ENCODE measurements at regions not wholly inside any gene's neighbourhood (a gene's known extent, or its start where the extent isn't known, plus 50 kb on each side); places are given as distances from the start of the nearest gene placed in this dataset.
"Not testable (repeated sequence)": the region's sequence is repeated elsewhere in the genome, so short reads cannot be mapped to it uniquely, and the experiment has no call there.

DNA sequence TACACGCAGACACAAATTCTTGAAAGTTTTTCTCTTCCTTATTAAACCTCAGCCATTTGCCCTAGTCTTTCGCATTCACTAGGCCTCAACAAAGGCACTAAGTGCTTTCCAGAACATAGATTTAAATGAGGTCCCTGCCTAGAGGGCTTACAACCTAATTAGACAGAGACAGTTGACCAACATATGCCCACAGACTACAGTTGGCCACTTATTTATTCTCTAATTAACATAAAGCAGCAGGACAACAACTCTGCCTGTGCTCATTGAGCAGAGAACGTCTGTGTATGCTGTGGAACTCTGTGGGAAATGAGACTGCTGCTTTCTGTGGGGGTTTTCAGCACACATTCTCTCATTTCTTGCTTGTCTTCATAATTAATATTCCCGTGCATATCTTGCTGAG, 303.0 kb upstream of the TACR3 start:
- ATAC-seq (no peak), DNase-seq (no peak)
- intact Hi-C loops (cut with micrococcal nuclease), result no loop called here

DNA sequence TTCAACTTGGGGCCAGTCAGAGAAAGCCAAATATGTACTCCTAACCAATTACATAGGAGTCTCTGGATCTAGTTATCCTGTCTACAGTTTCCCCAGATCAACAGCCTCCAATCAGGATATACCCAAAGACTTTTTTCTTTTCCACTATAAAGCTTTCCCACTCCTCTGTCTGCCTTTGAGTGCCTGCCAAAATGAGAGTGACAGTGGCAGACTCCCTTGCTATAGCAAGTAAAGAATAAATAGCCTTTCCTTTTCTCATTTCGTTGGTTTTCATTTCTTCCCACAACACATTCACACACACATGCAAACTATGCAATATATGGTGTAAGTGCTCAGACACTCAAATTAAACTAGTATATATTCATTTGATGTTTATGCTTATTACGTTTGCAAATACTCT, 302.4 kb upstream of the TACR3 start:
- DNase-seq (no peak), ATAC-seq (no peak)
- intact Hi-C loops (cut with micrococcal nuclease), result no loop called here

DNA sequence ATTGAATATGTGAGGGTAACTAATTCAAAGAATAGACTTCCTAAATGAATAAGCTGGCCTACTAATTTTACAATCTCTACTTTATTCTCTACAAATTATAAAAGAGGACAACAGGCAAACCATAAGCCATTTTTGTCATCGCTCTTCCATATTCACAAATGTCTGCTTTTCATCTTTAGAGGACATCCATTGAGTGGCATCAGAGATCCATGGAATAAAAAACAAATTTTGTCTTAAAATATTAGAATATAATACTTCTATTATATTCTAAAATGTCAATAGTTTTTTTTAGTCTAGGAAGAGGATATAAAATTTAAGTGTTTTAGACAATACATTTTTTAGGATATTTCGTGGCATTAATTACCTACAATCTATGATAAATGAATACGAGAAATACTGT, 300.9 kb upstream of the TACR3 start:
- intact Hi-C loops (cut with micrococcal nuclease), result no loop called here
- no peak for ATAC-seq
- no peak for DNase-seq

DNA sequence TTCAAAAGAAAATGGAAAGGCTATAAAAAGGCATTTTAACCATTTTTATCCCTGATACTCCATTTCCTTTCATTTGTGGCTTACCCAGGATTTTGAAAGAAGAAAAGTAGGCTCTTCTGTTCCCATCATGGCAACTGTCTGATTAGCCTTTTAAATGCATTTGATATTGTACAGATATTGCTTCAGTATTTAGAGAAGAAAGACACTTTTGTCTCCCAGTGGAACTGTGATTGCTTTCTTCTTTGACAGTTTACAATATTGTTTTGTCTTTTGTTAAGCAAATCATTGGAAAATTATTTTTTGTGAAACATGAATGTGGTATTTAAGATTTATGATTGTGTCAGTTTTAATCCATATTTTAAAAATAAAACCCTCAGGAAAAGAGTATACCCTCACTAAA, 297.4 kb upstream of the TACR3 start:
- ATAC-seq (no peak), DNase-seq (no peak)
- intact Hi-C loops (cut with micrococcal nuclease), result no loop called here

DNA sequence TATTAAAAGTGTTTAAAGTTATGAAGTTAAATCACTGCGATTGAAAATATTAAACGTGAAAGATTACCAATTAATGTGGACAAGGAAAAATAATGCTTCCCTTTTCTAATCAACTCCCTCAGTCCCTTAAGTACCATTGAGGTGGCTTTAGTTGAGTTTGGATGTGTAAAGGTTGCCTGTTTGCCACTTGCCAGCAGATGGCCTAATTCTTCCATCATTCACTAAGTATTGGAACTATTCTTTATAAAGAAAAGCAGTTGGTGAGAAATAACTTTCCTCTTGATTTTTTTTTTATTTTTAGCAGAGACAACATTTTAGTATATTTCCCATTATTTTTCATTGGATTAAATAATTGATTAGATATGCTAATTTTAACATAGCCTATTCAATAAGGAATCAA, 295.9 kb upstream of the TACR3 start:
- intact Hi-C loops (cut with micrococcal nuclease), result no loop called here
- DNase-seq (no peak), ATAC-seq (no peak)

DNA sequence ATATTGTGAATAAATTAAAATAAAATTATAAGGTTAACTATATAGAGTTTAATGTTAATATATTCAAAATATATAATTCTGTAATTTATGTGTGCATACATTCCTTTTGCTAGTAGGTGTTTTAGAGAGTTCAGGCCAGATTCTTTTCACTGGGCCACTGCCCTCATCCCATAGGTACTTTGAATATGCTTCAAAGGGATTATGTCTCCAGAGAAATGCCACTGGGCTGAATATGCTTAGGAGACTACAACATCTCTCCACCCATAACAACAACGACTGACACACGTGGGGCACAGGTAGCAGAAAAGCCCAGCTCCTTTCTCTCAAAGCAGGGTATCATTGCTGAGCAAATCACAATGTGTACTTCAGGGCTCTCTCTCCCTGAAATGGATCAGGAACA, 290.9 kb upstream of the TACR3 start:
- DNase-seq (no peak), ATAC-seq (no peak)
- intact Hi-C loops (cut with micrococcal nuclease), result no loop called here

DNA sequence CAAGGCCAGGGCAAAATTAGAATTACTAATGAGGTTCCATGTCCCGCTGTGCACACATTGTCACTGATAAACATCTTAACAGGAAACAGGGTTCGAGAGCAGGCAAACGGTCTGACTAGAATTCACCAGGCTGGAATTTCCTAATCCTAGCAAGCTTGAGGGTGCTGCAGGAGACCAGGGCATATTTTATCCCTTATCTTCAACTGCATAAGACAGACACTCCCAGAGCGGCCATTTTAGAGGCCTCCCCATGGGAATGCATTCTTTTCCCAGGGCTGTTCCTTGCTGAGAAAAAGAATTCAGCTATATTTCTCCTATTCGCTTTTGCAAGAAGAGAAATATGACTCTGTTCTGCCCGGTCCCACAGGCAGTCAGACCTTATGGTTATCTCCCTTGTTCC, 282.5 kb upstream of the TACR3 start:
- intact Hi-C loops (cut with micrococcal nuclease); DNase-seq; ATAC-seq: not testable (repeated sequence)

DNA sequence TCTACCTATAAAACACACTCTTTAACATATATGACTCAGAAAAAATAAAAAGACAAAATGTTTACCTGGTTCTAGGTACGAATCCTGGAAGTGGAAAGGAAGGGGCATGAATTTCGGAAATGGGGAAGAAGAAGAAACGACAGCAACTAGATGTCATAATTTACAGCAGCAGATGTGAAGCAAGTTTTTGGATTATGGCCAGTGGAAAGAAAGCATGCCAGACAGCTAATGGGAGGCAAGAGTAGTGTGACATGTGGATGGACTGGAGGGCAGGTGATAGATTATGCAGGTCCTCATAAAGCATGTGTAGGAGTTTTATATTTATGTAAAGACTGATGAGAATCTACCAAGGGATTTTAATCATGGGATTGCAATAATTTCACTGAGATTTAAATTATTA, 279.0 kb upstream of the TACR3 start:
- intact Hi-C loops (cut with micrococcal nuclease), result no loop called here
- no peak for ATAC-seq
- DNase-seq, result no peak

DNA sequence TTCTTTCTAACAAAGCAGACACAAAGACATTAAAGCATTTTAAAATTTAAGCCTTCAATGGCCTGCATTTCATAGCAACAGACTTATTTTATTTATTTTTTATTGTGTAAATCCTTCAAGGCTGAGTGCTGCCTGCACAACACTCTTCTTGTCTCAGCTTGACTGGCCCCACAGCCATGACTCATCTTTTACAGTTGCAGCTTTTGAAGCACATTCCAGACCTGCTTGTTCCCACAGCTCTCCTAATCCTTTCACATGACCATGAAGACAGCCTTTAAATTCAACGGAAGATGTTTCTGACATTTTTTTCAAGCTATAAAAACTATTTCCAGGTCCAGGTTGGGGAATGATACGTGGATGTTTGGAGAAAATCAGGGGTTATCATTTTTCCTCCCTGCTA, 276.9 kb upstream of the TACR3 start:
- no peak for DNase-seq
- ATAC-seq, result no peak
- intact Hi-C loops (cut with micrococcal nuclease), result no loop called here

DNA sequence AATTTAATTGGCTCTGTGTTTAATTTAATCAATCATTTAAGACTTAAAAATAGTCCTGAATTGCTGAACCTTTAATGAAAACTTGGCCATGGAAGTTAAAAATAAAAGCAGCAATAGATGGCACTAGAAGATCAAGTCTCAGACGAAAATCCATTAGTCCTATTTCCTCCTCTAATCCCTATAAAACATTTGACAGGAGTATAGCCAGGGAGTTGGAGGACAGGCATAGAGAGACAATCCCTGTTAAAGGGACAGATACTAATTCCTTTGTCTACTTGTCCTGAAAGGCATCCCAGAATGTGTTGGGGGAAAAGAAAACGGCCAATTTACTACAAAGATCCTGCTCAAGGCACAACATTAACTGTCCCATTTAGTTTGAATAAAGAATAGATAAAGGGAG, 276.3 kb upstream of the TACR3 start:
- DNase-seq, result no peak
- ATAC-seq, result no peak
- intact Hi-C loops (cut with micrococcal nuclease), result no loop called here

DNA sequence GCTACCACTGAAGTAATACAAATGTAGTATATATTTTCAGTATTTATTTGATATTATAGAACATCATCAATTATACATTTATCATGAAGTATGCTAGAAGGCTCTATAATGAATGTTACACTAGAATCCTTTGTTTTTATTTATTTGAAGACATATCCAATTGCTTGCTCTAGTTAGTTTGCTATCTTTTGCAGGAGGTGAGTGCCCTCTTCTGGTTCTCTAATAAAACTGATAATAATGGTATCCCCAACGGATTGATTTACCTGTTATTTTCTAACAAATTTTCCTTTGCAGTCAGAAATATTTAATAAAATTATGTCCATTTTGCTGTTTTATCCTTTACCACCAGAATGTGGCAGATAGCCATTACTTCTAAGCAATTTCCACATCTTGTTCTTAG, 274.3 kb upstream of the TACR3 start:
- intact Hi-C loops (cut with micrococcal nuclease), result no loop called here
- ATAC-seq (no peak), DNase-seq (no peak)

DNA sequence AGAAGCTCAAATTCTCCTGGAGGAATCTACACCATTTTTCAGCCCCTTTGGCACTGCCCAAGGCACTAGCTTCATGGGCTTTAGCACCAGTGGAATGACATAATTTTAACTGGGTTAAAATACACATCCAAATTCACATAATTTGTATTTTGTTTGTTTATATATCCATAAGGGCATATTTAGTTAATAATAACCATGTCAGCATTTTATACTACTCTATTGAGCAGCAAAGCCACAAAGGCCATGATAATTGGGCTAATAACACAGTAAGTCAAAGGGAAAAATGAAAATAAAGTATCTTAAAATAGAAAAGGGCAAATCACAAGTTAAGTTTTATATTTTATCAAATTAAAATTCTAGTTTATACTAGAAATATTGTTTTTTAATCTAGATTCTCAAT, 262.7 kb upstream of the TACR3 start:
- ATAC-seq, result no peak
- DNase-seq, result no peak
- intact Hi-C loops (cut with micrococcal nuclease), result no loop called here

DNA sequence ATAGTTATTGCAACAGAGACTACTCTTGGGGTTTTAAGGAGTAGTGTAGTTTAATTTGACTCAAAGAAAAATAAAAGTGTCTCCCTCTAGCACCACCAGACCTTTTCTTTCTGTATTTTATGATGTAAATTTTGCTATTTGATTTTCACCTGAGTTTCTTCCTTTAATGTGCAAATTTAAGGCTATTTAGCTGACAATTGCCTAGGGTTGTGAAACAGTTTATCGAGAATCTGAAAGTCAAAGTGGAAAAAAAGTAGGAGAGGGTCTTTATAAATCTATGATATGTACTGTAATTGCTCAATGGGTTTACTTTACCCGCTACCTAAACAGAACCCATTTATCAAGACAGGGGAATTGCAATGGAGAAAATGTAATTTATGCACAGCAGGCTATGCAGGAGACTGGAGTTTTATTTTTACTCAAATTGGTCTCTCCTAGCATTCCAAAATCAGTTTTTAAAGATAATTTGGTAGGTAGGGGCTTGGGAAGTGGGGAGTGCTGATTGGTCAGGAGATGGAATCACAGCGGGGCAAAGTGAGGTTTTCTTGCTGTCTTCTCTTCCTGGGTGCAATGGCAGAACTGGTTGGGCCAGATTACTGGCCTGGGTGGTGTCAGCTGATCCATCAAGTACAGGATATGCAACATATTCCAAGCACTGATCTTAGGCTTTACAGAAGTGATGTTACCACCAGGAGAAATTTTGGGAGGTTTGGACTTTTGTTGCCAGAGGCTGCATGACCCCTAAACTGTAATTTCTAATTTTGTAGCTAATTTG, 228.6 kb upstream of the TACR3 start:
- ATAC-seq (no peak), DNase-seq (no peak)
- intact Hi-C loops (cut with micrococcal nuclease), result no loop called here

DNA sequence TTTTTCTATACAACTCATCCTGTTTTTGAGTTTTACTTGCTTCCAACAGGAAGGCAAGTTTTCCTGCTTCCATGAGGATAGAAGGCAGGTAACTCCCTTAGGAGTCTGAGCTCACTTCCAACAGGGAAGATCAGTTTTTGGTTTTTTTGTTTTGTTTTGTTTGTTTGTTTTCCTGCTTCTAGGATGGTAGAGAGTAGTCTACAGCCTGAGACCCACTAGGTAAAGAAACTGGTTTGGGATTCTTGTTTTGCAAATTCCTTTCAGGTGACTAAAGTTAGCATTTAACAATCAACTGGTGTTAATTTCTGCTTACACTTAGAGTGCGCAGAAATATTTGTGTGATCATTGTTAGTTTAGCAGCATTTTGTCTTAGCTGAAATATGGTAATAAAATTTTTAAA, 227.8 kb upstream of the TACR3 start:
- DNase-seq, result no peak
- ATAC-seq, result no peak
- intact Hi-C loops (cut with micrococcal nuclease), result no loop called here

DNA sequence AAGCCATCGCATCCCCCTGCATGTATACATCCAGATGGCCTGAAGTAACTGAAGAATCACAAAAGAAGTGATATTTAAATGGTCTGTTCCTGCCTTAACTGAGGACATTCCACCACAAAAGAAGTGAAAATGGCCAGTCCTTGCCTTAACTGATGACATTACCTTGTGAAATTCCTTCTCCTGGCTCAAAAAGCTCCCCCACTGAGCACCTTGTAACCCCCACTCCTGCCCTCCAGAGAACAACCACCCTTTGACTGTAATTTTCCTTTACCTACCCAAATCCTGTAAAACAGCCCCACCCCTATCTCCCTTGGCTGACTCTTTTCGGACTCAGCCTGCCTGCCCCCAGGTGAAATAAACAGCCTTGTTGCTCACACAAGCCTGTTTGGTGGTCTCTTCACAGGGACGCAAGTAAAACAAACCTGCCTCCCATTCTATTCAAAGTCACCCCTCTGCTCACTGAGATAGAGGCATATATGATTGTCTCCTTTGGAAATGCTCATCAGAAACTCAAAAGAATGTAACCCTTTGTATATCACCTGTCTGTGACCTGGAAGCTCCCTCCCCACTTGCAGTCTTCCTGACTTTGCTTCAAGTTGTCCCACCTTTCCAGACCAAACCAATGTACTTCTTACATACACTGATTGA, 227.0 kb upstream of the TACR3 start:
- ATAC-seq; intact Hi-C loops (cut with micrococcal nuclease); DNase-seq: not testable (repeated sequence)

DNA sequence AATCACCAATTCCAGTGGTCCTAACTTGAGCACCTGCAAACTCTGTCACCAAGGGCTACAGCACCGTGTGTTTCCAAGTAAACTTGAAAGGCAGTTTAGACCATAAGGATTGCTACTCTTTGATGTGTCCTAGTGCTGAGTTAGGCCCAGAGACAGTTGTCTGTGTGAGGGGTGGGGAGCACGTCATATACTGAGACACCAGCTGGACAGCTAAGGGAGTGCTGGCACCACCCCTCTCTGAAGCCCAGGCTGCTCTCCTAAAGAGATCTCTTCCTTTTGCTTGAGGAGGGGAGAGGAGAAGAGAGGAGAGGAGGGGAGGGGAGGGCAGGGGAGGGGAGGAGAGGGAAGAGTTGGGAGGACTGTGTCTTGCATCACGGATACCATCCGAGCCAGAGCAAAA, 218.7 kb upstream of the TACR3 start:
- intact Hi-C loops (cut with micrococcal nuclease), result no loop called here
- DNase-seq (no peak), ATAC-seq (no peak)

DNA sequence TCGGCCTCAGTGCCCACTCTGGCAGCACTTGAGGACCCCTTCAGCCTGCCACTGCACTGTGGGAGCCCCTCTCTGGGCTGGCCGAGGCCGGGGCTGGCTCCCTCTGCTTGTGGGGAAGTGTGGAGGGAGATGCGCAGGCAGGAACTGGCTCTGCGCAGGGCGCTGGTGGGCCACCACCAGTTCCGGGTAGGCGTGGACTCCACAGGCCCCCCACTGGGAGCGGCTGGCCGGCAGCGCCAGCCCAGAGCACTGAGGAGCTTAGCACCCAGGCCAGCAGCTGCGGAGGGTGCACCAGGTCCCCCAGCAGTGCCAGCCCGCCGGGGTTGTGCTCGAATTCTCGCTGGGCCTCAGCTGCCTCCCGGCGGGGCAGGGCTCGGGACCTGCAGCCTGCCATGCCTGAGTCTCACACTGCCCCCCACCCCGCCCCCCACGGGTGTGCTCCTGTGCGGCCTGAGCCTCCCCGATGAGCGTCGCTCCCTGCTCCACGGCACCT, 216.9 kb upstream of the TACR3 start:
- DNase-seq (no peak), ATAC-seq (no peak)
- intact Hi-C loops (cut with micrococcal nuclease), result no loop called here

DNA sequence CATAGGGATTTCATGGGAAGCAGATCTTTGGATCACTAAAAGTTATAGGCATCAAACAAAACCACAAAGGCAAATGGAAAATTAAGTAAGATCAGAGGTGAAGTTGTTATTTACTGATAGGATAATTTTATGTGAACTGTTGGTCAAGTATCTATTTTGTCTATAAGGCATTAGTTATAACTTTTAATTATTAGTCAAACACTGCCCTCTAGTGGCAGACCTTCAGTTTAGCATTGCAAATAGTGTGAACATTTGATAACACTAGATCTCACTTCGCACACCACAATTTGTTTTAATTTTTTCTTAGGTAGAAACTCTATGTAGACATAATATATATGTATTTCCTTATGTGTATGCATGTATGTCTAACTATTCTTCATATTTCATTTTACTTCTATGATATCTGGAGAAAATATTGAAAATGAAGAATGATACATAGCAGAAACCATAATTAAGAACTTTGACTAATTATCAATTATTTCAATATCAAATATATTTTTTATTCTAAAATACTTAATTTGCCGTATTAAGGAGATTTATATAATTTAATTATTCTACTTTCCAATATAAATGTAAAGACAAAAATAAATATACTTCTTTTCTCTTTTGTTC, 214.5 kb upstream of the TACR3 start:
- intact Hi-C loops (cut with micrococcal nuclease), result no loop called here
- ATAC-seq (no peak), DNase-seq (no peak)

DNA sequence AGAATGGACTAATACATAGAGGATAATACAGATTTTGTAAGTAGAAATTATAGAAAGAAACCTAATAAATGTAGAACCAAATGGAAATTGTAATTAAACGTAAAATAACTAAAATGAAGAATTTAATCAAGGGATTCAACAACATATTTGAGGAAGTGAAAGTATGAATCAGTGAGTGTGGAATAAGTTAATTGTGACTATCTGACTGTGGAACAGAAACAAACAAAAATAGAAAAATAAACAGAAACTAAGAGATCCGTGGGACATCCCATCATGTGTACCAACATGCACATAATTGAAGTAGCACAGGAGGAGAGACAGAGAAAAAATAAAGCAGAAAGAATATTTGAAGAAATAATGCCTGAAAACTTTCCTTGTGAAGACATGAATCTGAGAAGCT, 208.6 kb upstream of the TACR3 start:
- no peak for ATAC-seq
- intact Hi-C loops (cut with micrococcal nuclease), result no loop called here

DNA sequence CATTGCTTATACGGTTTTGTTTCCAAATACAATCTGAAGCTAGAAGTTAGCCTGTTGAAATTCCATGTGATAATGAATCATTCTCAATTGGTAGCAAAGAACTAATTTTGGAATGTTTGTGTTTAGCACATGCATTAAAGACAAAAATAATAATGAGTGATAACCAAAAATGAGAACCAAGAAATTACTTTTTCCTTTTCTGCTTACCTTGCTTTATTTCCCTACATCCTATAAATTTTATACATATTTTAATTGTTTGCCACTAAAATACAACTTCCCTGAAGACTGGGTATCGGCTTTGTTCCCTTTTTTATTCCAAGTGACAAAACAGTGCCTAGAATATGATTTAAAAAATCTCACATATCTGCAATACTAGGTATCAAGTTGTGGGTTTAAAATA, 203.8 kb upstream of the TACR3 start:
- DNase-seq, result no peak
- intact Hi-C loops (cut with micrococcal nuclease), result no loop called here
- ATAC-seq, result no peak

More for the DNA sequence above, 208.6 kb upstream of the TACR3 start:
- DNase-seq, result no peak

DNA sequence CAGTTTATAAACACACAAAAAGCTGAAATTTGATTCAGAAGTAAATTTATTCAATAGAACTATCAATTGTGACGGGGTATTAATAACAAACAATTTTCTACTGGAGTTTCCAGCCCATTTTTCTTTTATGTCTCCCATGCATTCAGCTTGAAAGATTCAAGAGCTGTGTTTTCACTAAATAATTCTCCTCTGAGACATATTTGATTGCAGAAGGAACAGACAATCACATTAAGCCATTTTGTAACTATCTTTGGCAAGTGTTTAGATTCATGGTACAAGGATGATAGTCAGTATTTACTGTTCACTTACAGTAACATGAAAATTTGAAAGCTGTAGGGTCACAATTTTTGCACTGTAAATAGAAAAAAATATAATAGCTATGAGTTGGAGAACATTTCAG, 198.4 kb upstream of the TACR3 start:
- no peak for DNase-seq
- intact Hi-C loops (cut with micrococcal nuclease), result no loop called here
- no peak for ATAC-seq
